Caco-2 (cell line): ENCODE measurements at regions not wholly inside any gene's neighbourhood (a gene's known extent, or its start where the extent isn't known, plus 50 kb on each side); places are given as distances from the start of the nearest gene placed in this dataset.

Experiments
- BruUV-seq: library from RNA; stranded (reverse); fragments of 400-500 nt; replicated peaks from 2 replicates; lab custom pipeline; 2021; lab: Mats Ljungman, UMichigan
- CTCF ChIA-PET: fragments of 300-600 bp; sonication (Branson Sonifier 250); formaldehyde crosslinking; loops from one replicate; lab custom pipeline; 2022; ENCODE audit warnings: antibody characterized with exemption; lab: Charles Lee
- POLR2A ChIA-PET: fragments of 300-600 bp; sonication (Branson Sonifier 250); formaldehyde crosslinking; loops from one replicate; lab custom pipeline; 2022; ENCODE audit warnings: antibody characterized with exemption; lab: Charles Lee
- DNase-seq, 2 experiments: peaks; one replicate each; pipeline versions ENCODE4 v3.0.0 to v3.0.0-alpha.2; 2020 to 2022
- H3K27me3 ChIP-seq: replicated peaks from 2 replicates; pipeline ENCODE4 v1.6.0; 2011; ENCODE audit warnings: low read length; ENCODE audit not compliant: control insufficient read depth, insufficient read depth
- H3K36me3 ChIP-seq: 2 replicates; pipeline ENCODE4 v1.5.1; 2011; ENCODE audit warnings: low read length; ENCODE audit not compliant: control insufficient read depth, insufficient read depth
- H3K4me1 ChIP-seq: fragments of 250-450 bp; sonication (Bioruptor Pico); 2 replicates; pipeline ENCODE4 v1.5.1; 2020; ENCODE audit warnings: mild to moderate bottlenecking
- H3K4me3 ChIP-seq: 2 replicates; pipeline ENCODE4 v1.5.1; 2011; ENCODE audit warnings: low read depth, mild to moderate bottlenecking, control low read depth, low read length
- H3K9me3 ChIP-seq: fragments of 250-450 bp; sonication (Bioruptor Pico); 2 replicates; pipeline ENCODE4 v1.5.1; 2020; ENCODE audit warnings: mild to moderate bottlenecking, moderate library complexity
- H3K27ac Mint-ChIP-seq: one replicate; pipeline ENCODE4 v1.8.0; 2022; ENCODE audit warnings: mixed read lengths; ENCODE audit not compliant: unreplicated experiment
- H3K27me3 Mint-ChIP-seq: one replicate; pipeline ENCODE4 v1.8.0; 2022; ENCODE audit warnings: mixed read lengths; ENCODE audit not compliant: insufficient read depth, unreplicated experiment
- H3K36me3 Mint-ChIP-seq: one replicate; pipeline ENCODE4 v1.8.0; 2022; ENCODE audit warnings: mild to moderate bottlenecking, mixed read lengths; ENCODE audit not compliant: insufficient read depth, unreplicated experiment
- H3K4me1 Mint-ChIP-seq: one replicate; pipeline ENCODE4 v1.8.0; 2022; ENCODE audit warnings: low read depth, mixed read lengths; ENCODE audit not compliant: unreplicated experiment
- H3K4me3 Mint-ChIP-seq: one replicate; pipeline ENCODE4 v1.8.0; 2022; ENCODE audit warnings: mild to moderate bottlenecking, moderate library complexity, mixed read lengths; ENCODE audit not compliant: unreplicated experiment
- H3K9me3 Mint-ChIP-seq: one replicate; pipeline ENCODE4 v1.8.0; 2022; ENCODE audit warnings: mixed read lengths; ENCODE audit not compliant: unreplicated experiment
- intact Hi-C: fragments of 100-400 bp; cut with micrococcal nuclease; formaldehyde crosslinking; loops from one replicate; pipeline ENCODE4 v1.10.0; 2022; ENCODE audit not compliant: unreplicated experiment
- TF ChIP-seq, protein P1 (sequence below), 2 experiments: fragments of 200-600 bp in 1 of 2; IDR thresholded peaks; 1 replicate in 1 of 2; 2 replicates in 1 of 2; pipeline versions ENCODE4 v1.5.1 to v1.8.0; 2011 to 2022; ENCODE audit warnings: antibody characterized with exemption in 1 of 2, control low read depth in 1 of 2, inconsistent platforms in 1 of 2, low read depth in 1 of 2, low read length in 1 of 2, mild to moderate bottlenecking in 1 of 2, moderate library complexity in 1 of 2; ENCODE audit not compliant: insufficient read depth in 1 of 2, severe bottlenecking in 1 of 2, unreplicated experiment in 1 of 2

GRCh38 chr9:571741-572140 lies 269.8 kb upstream of the DMRT1 start:
- Mint-ChIP-seq H3K27me3 (no peaks in the 10 kb centered on the region), H3K27ac (no peak overlapping the region), H3K4me1 (peaks cover 12% of the 10 kb centered on the region), H3K4me3 (no peak overlapping the region), H3K9me3 (no peaks in the 10 kb centered on the region), H3K36me3 (peaks cover 23% of the 10 kb centered on the region)
- intact Hi-C loops = no loop called here
- TF ChIP-seq, protein P1, sequence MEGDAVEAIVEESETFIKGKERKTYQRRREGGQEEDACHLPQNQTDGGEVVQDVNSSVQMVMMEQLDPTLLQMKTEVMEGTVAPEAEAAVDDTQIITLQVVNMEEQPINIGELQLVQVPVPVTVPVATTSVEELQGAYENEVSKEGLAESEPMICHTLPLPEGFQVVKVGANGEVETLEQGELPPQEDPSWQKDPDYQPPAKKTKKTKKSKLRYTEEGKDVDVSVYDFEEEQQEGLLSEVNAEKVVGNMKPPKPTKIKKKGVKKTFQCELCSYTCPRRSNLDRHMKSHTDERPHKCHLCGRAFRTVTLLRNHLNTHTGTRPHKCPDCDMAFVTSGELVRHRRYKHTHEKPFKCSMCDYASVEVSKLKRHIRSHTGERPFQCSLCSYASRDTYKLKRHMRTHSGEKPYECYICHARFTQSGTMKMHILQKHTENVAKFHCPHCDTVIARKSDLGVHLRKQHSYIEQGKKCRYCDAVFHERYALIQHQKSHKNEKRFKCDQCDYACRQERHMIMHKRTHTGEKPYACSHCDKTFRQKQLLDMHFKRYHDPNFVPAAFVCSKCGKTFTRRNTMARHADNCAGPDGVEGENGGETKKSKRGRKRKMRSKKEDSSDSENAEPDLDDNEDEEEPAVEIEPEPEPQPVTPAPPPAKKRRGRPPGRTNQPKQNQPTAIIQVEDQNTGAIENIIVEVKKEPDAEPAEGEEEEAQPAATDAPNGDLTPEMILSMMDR (IDR thresholded peaks at IDR 0.05; ENCODE audit: insufficient read depth in 1 of 2, low read depth in 1 of 2, low read length in 1 of 2, severe bottlenecking in 1 of 2, unreplicated experiment in 1 of 2) = no peak
- no peaks in the 10 kb centered on the region for H3K27me3 ChIP-seq
- peaks cover 53% of the 10 kb centered on the region for H3K4me1 ChIP-seq
- DNase-seq = no peak
- CTCF ChIA-PET = no interaction called here
- no peaks in the 10 kb centered on the region for H3K9me3 ChIP-seq
- no peak overlapping the region for H3K4me3 ChIP-seq
- BruUV-seq = no TSS peak
- no peaks in the 10 kb centered on the region for H3K36me3 ChIP-seq
- POLR2A ChIA-PET = no interaction called here

- TF ChIP-seq, protein P1 (IDR thresholded peaks at IDR 0.05; ENCODE audit: insufficient read depth in 1 of 2, low read depth in 1 of 2, low read length in 1 of 2, severe bottlenecking in 1 of 2, unreplicated experiment in 1 of 2) = no peak
- ChIA-PET POLR2A (interaction anchor here (0.9 kb wide), 1 partner anchor 16 kb away, joined by 3 read pairs; no protein-coding TSS in a partner anchor), CTCF (no interaction called here)
- peak overlapping the region; percentile 48 for H3K4me3 Mint-ChIP-seq
- no peaks in the 10 kb centered on the region for H3K9me3 Mint-ChIP-seq
- intact Hi-C loops = loop anchor here (1.0 kb wide), 1 partner anchor 18 kb away; no protein-coding TSS in a partner anchor
- peaks cover 43% of the 10 kb centered on the region for H3K4me1 ChIP-seq
- H3K36me3 Mint-ChIP-seq = peaks cover 28% of the 10 kb centered on the region
- H3K36me3 ChIP-seq = no peaks in the 10 kb centered on the region
- BruUV-seq = TSS peak; percentile 47
- H3K9me3 ChIP-seq = no peaks in the 10 kb centered on the region
- peak; percentile 69 to 82 for DNase-seq
- H3K4me1 Mint-ChIP-seq = peaks cover 12% of the 10 kb centered on the region
- H3K27ac Mint-ChIP-seq = peak overlapping the region; percentile 92
- no peak overlapping the region for H3K4me3 ChIP-seq
- H3K27me3 Mint-ChIP-seq = no peaks in the 10 kb centered on the region
- no peaks in the 10 kb centered on the region for H3K27me3 ChIP-seq
These were observed 267.6 kb upstream of the DMRT1 start for GRCh38 chr9:573691-574410.

- no TSS peak for BruUV-seq
- Histone ChIP-seq H3K4me3 (no peak overlapping the region), H3K9me3 (no peaks in the 10 kb centered on the region), H3K36me3 (no peaks in the 10 kb centered on the region), H3K4me1 (peaks cover 40% of the 10 kb centered on the region), H3K27me3 (no peaks in the 10 kb centered on the region)
- Mint-ChIP-seq H3K9me3 (no peaks in the 10 kb centered on the region), H3K4me3 (no peak overlapping the region), H3K27ac (no peak overlapping the region), H3K36me3 (peaks cover 39% of the 10 kb centered on the region), H3K27me3 (no peaks in the 10 kb centered on the region), H3K4me1 (peaks cover 12% of the 10 kb centered on the region)
- DNase-seq = no peak
- intact Hi-C loops = no loop called here
- ChIA-PET POLR2A (no interaction called here), CTCF (interaction anchor here (0.7 kb wide), 1 partner anchor 118 kb away, joined by 4 read pairs; no protein-coding TSS in a partner anchor)
- TF ChIP-seq, protein P1 (IDR thresholded peaks at IDR 0.05; ENCODE audit: insufficient read depth in 1 of 2, low read depth in 1 of 2, low read length in 1 of 2, severe bottlenecking in 1 of 2, unreplicated experiment in 1 of 2) = no peak
These were observed 266.4 kb upstream of the DMRT1 start for GRCh38 chr9:575139-575538.
